IPS-NIHi7 (cell line): ENCODE measurements at regions not wholly inside any gene's neighbourhood (a gene's known extent, or its start where the extent isn't known, plus 50 kb on each side); places are given as distances from the start of the nearest gene placed in this dataset.

ENCODE experiments used
- DNase-seq: peaks from one replicate; pipeline ENCODE4 v3.0.0; 2012; ENCODE audit warnings: mixed read lengths; ENCODE audit errors: extremely low spot score

GRCh38 chr3:104553121-104553520, 813.6 kb upstream of the ALCAM start:
- no peak for DNase-seq

DNA sequence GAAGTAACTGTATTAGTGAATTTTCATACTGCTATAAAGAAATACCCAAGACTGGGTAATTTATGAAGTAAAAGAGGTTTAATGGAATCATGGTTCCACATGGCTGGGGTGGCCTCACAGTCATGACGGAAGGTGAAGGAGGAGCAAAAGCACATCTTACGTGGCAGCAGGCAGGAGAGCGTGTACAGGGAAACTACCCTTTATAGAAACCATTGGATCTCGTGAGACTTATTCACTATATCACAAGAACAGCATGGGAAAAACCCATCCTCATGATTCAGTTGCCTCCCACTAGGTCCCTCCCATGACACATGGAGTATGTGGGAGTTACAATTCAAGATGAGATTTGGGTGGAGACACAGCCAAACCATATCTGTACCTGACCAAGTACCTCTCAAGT, 812.3 kb upstream of the ALCAM start:
- no peak for DNase-seq

DNA sequence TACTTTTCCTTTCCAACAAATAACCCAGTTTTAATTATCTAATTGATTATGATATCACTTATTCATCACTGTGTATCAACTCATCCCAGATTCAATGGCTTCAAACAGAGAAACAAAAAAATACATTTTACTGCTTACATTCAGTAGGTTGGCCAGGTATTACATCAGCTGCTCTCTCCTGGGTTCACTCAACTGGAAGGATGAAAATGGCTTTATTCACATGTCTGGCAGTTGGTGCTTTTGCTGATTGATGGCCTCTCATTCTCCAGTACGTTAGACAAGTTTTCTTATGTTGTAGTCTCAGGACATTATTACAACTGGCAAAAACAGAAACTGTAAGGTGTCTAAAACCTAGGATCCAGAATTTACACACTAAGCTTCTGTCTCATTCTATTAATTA, 811.0 kb upstream of the ALCAM start:
- no peak for DNase-seq

- no peak for DNase-seq
Observed at GRCh38 chr3:104556372-104557078, 810.2 kb upstream of the ALCAM start.

DNA sequence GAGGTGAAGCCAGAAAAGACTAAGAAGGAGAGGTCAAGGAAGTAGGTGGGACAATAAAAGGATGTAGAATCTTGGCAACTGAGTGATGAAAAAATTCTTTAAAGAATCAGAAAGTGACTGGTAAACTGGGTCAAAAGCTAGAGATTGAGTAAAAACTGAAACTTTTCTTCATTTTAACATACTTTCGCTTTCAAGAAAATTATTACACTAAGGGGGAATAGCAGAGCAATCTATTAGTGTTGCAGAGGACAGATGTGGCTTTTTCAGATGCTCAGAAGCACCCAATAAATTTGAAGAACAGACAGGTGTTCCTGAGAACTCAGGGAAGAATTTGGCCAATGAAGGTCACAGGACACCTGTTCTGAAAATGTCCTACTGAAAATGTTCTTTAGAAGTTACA, 805.4 kb upstream of the ALCAM start:
- DNase-seq: no peak

GRCh38 chr3:104564045-104564643, 802.6 kb upstream of the ALCAM start:
- DNase-seq: no peak

- no peak for DNase-seq
Observed at GRCh38 chr3:104566054-104566453, 800.7 kb upstream of the ALCAM start.

DNA sequence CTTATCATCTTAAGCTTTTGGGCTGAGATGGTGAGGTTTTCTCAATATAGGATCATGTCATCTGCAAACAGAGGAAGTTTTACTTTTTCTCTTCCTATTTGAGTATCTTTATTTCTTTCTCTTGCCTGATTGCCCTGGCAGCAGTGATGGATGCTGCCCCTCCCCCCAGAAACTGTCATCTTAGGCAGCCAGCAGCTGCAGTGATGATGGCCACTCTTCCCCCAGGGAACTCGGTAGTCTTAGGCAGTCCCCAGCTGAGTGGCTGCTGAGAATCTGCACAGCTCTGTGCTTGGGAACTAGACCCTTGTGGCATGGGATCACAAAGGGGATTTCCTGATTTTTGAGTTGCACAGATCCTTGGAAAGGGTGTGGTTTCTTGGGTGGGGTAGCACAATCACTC, 791.1 kb upstream of the ALCAM start:
- DNase-seq: no peak

- DNase-seq: no peak
Observed at GRCh38 chr3:104578558-104578957, 788.2 kb upstream of the ALCAM start.

GRCh38 chr3:104582092-104582491, 784.6 kb upstream of the ALCAM start:
- DNase-seq: no peak

- DNase-seq: no peak
Observed at GRCh38 chr3:104584682-104585081, 782.0 kb upstream of the ALCAM start.

DNA sequence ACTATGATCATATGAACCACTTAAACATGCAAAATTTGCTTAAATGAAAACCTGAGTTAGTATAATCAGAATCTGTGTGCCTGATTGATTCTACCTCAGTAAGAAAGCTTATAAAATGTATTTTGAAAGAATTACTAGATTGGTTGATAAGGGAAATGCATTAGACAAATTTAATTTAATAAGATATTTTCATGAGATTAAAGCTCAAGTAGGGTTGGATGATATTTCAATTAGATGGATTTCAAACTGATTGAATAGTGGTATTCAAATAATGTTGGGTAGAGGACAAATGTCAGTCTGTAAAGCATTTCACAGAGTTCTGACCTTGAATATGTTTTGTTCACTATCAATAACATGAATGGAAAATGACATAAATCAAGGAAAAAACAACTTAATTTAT, 780.4 kb upstream of the ALCAM start:
- no peak for DNase-seq

- no peak for DNase-seq
Observed at GRCh38 chr3:104588442-104588841, 778.3 kb upstream of the ALCAM start.

- DNase-seq: no peak
Observed at GRCh38 chr3:104591776-104592175, 774.9 kb upstream of the ALCAM start.

DNA sequence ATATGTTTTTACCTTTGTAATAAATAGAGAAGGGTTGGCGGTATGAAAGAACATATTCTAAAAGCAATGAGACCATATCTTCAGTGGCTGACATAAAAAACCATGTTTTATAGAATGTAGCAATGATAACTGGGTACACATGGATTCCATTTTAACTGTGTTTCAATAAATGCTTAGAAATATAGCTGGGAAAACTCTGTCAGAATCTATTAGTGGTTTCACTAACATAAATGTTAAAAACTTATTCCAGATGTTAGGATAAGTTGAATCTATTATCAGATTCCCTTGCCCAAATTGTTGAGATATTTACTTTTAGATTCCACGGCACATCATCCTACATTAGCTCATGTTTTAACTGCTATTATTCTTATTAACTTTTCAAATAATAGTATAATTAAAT, 772.2 kb upstream of the ALCAM start:
- DNase-seq: no peak

DNA sequence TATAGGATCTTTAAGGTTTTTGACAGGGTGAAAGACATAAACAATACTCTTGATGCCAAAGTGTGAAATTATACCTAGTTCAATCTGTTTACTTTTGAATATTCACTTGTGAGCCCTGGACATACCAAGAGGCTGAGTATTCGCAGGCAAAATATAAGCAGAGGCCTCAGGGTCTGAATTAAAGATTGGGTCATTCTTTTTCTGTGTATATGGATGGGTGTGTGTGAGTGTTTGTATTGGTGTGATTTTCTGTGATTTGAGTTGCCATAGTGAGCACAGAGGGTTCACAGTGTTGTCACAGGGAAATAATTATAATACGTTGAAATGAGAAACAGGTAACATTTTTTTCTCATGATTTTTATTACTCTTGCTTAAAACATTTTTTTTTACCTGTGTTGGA, 770.7 kb upstream of the ALCAM start:
- no peak for DNase-seq

GRCh38 chr3:104596551-104596950, 770.2 kb upstream of the ALCAM start:
- peak; percentile 47 for DNase-seq

DNA sequence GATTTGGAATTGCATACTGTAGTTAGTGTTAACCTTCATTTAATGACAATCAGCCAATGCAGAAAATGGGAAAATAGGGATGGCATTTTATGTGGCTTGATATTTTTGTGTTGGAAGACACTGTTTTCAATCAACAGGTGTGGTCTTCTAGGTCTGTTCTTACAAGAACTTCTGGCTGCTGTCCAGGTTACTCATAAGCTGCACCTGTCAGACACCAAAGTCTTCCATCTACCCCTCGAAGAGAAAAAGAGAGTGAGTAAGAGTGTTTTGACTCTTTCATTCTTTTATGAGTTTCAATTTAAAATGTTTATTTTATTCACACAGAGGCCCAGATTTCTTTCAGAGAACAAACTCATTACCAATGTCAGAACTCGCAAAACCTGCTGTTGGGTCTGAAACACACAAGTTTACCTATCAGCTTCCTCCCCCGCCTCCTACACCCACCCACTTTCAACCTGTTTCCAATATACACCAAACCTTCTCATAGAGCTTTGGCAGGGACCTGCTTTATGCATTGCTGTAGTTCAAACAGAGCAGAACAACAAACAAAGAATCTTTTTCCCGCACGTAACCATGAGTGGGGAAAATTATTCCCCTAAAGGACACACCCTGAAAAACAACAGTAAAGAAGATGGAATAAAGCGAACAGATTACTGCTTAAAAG, 767.7 kb upstream of the ALCAM start:
- no peak for DNase-seq

DNA sequence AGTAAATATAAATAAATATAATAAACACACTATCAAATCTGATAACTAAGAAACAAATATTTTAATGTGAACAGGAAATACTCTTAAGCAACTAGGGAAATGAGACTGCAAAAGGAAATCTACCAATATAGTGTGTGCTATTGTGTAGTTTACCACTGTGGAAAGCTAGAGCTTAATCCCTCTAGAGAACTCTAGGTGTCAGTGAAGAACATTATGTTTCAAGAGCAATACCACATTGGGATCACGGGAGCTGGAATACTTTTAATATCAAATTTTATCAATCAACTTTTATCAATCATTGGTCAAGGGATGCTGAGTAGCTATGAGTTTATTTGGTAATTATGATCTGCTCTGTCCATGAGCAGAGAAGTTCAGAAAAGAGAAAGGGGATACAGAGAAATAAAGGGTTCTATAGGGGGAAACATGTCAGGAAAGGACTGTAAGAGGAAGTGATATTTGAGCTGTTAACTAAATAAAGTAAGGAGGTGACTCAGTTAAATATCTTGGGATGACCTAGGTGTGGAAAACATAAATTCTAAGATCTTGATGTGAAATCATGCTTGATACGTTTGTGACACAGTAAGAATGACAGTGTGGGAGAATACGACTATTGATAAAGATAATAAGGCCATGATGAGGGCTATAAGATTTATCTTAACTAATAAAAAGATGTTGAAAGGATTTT, 762.2 kb upstream of the ALCAM start:
- DNase-seq: no peak

- no peak for DNase-seq
Observed at GRCh38 chr3:104606812-104607211, 759.9 kb upstream of the ALCAM start.

DNA sequence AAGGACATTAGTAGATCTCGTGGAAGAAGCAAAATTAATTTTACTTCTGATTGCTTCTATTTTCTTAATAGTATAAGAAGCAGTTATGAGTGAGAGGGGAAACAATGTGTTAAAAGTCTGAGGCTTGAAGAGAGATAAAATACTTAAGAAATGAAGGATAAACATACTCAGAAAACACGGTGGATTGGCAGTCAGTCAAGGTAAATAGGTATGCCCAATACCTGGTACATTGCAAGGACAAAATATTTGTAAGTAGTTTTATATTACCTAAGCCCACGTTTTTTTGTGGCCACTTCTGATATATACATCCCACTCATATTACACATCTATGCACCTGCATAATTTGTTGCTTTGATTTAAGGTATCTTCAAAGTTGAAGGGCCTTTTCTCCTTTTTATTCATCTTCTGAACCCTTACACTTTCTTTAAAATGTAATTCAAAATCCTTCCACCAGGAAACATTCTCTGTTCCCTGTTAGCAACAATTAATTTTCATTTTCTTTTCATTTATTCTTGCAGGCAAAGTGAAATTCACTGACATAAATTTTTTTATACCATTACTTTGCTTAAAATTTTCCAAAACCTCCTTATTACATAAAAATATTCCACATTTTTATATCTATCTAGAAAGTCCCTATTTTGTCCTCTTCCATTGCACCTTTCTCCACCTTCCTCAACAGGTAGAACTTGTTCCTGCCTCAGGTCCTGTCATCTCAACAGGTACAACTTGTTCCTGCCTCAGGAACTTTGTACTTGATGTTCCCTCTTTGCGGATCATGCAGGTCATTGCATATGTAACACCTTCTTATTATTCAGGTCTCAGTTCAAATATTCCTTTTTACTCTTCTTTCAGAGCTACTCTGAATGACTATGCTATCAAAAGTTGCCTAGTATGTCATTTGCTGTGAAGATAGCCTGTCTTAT, 755.7 kb upstream of the ALCAM start:
- no peak for DNase-seq

- DNase-seq: no peak
Observed at GRCh38 chr3:104612218-104612617, 754.5 kb upstream of the ALCAM start.
